ENCODE measurements at regions not wholly inside any gene's neighbourhood (a gene's known extent, or its start where the extent isn't known, plus 50 kb on each side); places are given as distances from the start of the nearest gene placed in this dataset.

GRCh38 chr6:122151066-122151465 lies 248.4 kb upstream of the HSF2 start:
- TF ChIP-seq FOXP2 (optimal IDR thresholded peaks at IDR 0.05; ENCODE audit: borderline replicate concordance, extremely low read depth, extremely low read length, insufficient read depth): no peak
- no peak for TF ChIP-seq SIN3A (IDR thresholded peaks at IDR 0.05; ENCODE audit: borderline replicate concordance, insufficient read depth, low read length)
- no peak for TF ChIP-seq TAF1 (IDR thresholded peaks at IDR 0.05; ENCODE audit: borderline replicate concordance, insufficient read depth, low read length)
- no peak for TF ChIP-seq POLR2AphosphoS5 (IDR thresholded peaks at IDR 0.05; ENCODE audit: low read depth, low read length)
- TF ChIP-seq REST (IDR thresholded peaks at IDR 0.05; ENCODE audit: insufficient read depth in 1 of 2, low read depth in 2 of 2, low read length in 2 of 2): no peak

GRCh38 chr6:122151763-122152162 lies 247.7 kb upstream of the HSF2 start:
- TF ChIP-seq POLR2AphosphoS5 (IDR thresholded peaks at IDR 0.05; ENCODE audit: low read depth, low read length) (no peak), TAF1 (IDR thresholded peaks at IDR 0.05; ENCODE audit: borderline replicate concordance, insufficient read depth, low read length) (no peak), REST (IDR thresholded peaks at IDR 0.05; ENCODE audit: insufficient read depth in 1 of 2, low read depth in 2 of 2, low read length in 2 of 2) (no peak), SIN3A (IDR thresholded peaks at IDR 0.05; ENCODE audit: borderline replicate concordance, insufficient read depth, low read length) (no peak), FOXP2 (optimal IDR thresholded peaks at IDR 0.05; ENCODE audit: borderline replicate concordance, extremely low read depth, extremely low read length, insufficient read depth) (no peak)

- TF ChIP-seq SIN3A (IDR thresholded peaks at IDR 0.05; ENCODE audit: borderline replicate concordance, insufficient read depth, low read length): no peak
- no peak for TF ChIP-seq POLR2AphosphoS5 (IDR thresholded peaks at IDR 0.05; ENCODE audit: low read depth, low read length)
- TF ChIP-seq FOXP2 (optimal IDR thresholded peaks at IDR 0.05; ENCODE audit: borderline replicate concordance, extremely low read depth, extremely low read length, insufficient read depth): no peak
- TF ChIP-seq REST (IDR thresholded peaks at IDR 0.05; ENCODE audit: insufficient read depth in 1 of 2, low read depth in 2 of 2, low read length in 2 of 2): no peak
- TF ChIP-seq TAF1 (IDR thresholded peaks at IDR 0.05; ENCODE audit: borderline replicate concordance, insufficient read depth, low read length): no peak
Observed at GRCh38 chr6:122153557-122153956, 245.9 kb upstream of the HSF2 start.

GRCh38 chr6:122154155-122154554 lies 245.3 kb upstream of the HSF2 start:
- no peak for TF ChIP-seq FOXP2 (optimal IDR thresholded peaks at IDR 0.05; ENCODE audit: borderline replicate concordance, extremely low read depth, extremely low read length, insufficient read depth)
- TF ChIP-seq POLR2AphosphoS5 (IDR thresholded peaks at IDR 0.05; ENCODE audit: low read depth, low read length): no peak
- no peak for TF ChIP-seq REST (IDR thresholded peaks at IDR 0.05; ENCODE audit: insufficient read depth in 1 of 2, low read depth in 2 of 2, low read length in 2 of 2)
- TF ChIP-seq SIN3A (IDR thresholded peaks at IDR 0.05; ENCODE audit: borderline replicate concordance, insufficient read depth, low read length): no peak
- no peak for TF ChIP-seq TAF1 (IDR thresholded peaks at IDR 0.05; ENCODE audit: borderline replicate concordance, insufficient read depth, low read length)

Measured in PFSK-1 (cell line).